Esophagus mucosa (tissue), 1 donor: ENCODE measurements at regions not wholly inside any gene's neighbourhood (a gene's known extent, or its start where the extent isn't known, plus 50 kb on each side); places are given as distances from the start of the nearest gene placed in this dataset.
A peak's percentile ranks its signal among the peaks of the same experiment; 100 is the strongest.
"Not testable (repeated sequence)": the region's sequence is repeated elsewhere in the genome, so short reads cannot be mapped to it uniquely, and the experiment has no call there.

Source experiments
- ATAC-seq: fragments of 200-7000 bp; cut with Tn5 transposase; one replicate; pipeline ENCODE4 v1.9.1; 2020
- donor health status: DM: yes; HTN: yes; CAD: no.

GRCh38 chr20:19834783-19835182, 76.7 kb downstream of the RIN2 start:
- no peak for ATAC-seq

GRCh38 chr20:19835533-19836222, 77.6 kb downstream of the RIN2 start:
- ATAC-seq, result no peak

GRCh38 chr20:19838468-19838867, 80.4 kb downstream of the RIN2 start:
- ATAC-seq, result peak; percentile 47

- no peak for ATAC-seq
Observed at GRCh38 chr20:19839053-19839452, 81.0 kb downstream of the RIN2 start.

GRCh38 chr20:19840111-19840710, 82.2 kb downstream of the RIN2 start:
- no peak for ATAC-seq

GRCh38 chr20:19841740-19842139, 83.7 kb downstream of the RIN2 start:
- no peak for ATAC-seq

- ATAC-seq, result not testable (repeated sequence)
Observed at GRCh38 chr20:19844850-19845249, 86.8 kb downstream of the RIN2 start.

GRCh38 chr20:19847383-19847782, 89.3 kb downstream of the RIN2 start:
- ATAC-seq, result no peak

GRCh38 chr20:19849341-19850197, 91.5 kb downstream of the RIN2 start:
- ATAC-seq, result no peak

- ATAC-seq, result no peak
Observed at GRCh38 chr20:19850198-19850533, 92.1 kb downstream of the RIN2 start.

GRCh38 chr20:19851861-19852260, 93.8 kb downstream of the RIN2 start:
- ATAC-seq, result no peak

- no peak for ATAC-seq
Observed at GRCh38 chr20:19855416-19855815, 97.4 kb downstream of the RIN2 start.

- no peak for ATAC-seq
Observed at GRCh38 chr20:19858466-19859371, 100.7 kb downstream of the RIN2 start.

GRCh38 chr20:19859444-19859843, 101.4 kb downstream of the RIN2 start:
- no peak for ATAC-seq

- no peak for ATAC-seq
Observed at GRCh38 chr20:19860737-19861136, 102.7 kb downstream of the RIN2 start.

GRCh38 chr20:19861147-19861759, 103.2 kb downstream of the RIN2 start:
- no peak for ATAC-seq

GRCh38 chr20:19864130-19864529, 106.1 kb downstream of the RIN2 start:
- ATAC-seq, result no peak

GRCh38 chr20:19866070-19866469, 108.0 kb downstream of the RIN2 start:
- no peak for ATAC-seq

GRCh38 chr20:19867074-19867473, 109.0 kb downstream of the RIN2 start:
- no peak for ATAC-seq

- no peak for ATAC-seq
Observed at GRCh38 chr20:19867940-19868371, 109.9 kb downstream of the RIN2 start.

GRCh38 chr20:19868441-19868840, 110.4 kb downstream of the RIN2 start:
- no peak for ATAC-seq

- ATAC-seq, result no peak
Observed at GRCh38 chr20:19872001-19872400, 113.9 kb downstream of the RIN2 start.
